Omental fat pad (tissue), 3 donors: ENCODE measurements at regions not wholly inside any gene's neighbourhood (a gene's known extent, or its start where the extent isn't known, plus 50 kb on each side); places are given as distances from the start of the nearest gene placed in this dataset.
"Not testable (repeated sequence)": the region's sequence is repeated elsewhere in the genome, so short reads cannot be mapped to it uniquely, and the experiment has no call there.

Experiments
- ATAC-seq: fragments of 150-250 bp; one replicate; pipeline ENCODE4 v1.9.1; 2016; ENCODE audit warnings: mild to moderate bottlenecking, moderate library complexity; ENCODE audit not compliant: low FRiP score
- DNase-seq: peaks from one replicate; pipeline ENCODE4 v3.0.0-alpha.2; 2019; ENCODE audit warnings: low spot score
- TF ChIP-seq, protein P1 (sequence below), 3 donors: fragments of 450-650 bp; IDR thresholded peaks; one replicate each; pipeline ENCODE4 v1.5.1; 2016 to 2017; ENCODE audit warnings: antibody characterized with exemption in 3 of 3, mild to moderate bottlenecking in 3 of 3, moderate library complexity in 2 of 3

GRCh38 chr14:35949920-35950513, 123.9 kb downstream of the BRMS1L start:
- TF ChIP-seq, protein P1, sequence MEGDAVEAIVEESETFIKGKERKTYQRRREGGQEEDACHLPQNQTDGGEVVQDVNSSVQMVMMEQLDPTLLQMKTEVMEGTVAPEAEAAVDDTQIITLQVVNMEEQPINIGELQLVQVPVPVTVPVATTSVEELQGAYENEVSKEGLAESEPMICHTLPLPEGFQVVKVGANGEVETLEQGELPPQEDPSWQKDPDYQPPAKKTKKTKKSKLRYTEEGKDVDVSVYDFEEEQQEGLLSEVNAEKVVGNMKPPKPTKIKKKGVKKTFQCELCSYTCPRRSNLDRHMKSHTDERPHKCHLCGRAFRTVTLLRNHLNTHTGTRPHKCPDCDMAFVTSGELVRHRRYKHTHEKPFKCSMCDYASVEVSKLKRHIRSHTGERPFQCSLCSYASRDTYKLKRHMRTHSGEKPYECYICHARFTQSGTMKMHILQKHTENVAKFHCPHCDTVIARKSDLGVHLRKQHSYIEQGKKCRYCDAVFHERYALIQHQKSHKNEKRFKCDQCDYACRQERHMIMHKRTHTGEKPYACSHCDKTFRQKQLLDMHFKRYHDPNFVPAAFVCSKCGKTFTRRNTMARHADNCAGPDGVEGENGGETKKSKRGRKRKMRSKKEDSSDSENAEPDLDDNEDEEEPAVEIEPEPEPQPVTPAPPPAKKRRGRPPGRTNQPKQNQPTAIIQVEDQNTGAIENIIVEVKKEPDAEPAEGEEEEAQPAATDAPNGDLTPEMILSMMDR (IDR thresholded peaks at IDR 0.05) = no peak
- DNase-seq (no peak), ATAC-seq (no peak)

DNA sequence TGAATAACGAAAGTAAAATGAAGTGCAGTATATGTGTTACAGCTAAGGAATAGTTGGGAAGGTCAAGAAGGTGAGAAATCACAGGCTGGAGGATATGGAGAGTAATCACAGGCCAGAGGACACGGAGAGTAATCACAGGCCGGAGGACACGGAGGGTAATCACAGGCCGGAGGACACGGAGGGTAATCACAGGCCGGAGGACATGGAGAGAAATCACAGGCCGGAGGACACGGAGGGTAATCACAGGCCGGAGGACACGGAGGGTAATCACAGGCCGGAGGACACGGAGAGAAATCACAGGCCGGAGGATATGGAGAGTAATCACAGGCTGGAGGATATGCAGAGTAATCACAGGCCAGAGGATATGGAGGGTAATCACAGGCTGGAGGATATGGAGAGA, 121.8 kb downstream of the BRMS1L start:
- not testable (repeated sequence) for ATAC-seq, DNase-seq

DNA sequence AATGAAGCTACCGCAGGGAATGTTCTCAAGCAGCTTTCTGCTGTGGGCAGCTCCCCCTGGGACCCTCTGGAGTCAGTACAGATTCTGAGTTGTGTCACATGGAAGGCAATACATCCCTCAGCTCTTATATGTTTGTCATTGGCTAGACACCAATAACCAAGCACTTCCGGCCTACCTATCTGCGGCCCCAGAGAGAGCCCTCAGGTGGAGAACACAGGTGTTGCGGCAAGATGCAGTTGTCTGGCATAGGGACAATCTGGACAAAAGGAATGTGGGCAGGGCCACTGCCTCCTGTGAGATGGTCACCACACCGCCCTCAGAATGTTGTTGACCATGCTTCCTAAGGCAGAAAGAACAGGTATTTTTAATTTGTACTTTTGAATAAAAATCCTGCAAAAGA, 118.7 kb downstream of the BRMS1L start:
- ATAC-seq (no peak), DNase-seq (no peak)
- TF ChIP-seq, protein P1 (IDR thresholded peaks at IDR 0.05) = no peak

GRCh38 chr14:35940291-35940690, 114.2 kb downstream of the BRMS1L start:
- no peak for ATAC-seq
- TF ChIP-seq, protein P1 (IDR thresholded peaks at IDR 0.05) = no peak
- DNase-seq = no peak

DNA sequence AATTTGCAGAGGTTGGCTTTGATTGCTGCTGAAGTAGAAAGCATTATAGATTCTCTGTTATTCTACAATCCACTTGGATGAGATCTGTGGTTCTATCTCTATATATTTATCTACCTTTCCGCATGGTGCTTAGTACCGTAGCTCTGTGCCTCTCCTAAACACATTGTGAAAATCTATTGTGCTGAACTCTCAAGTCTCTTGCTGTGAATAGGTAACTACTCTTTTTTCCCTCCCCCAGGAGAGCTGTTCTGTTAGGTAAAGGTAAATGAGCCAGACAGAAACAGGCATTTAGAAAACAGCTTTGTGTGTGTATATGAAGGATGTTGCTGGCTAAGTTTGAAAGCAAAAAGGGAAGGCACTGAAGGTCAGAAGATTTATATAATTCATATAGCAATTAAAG, 112.6 kb downstream of the BRMS1L start:
- no peak for ATAC-seq
- DNase-seq = no peak
- TF ChIP-seq, protein P1 (IDR thresholded peaks at IDR 0.05) = no peak

DNA sequence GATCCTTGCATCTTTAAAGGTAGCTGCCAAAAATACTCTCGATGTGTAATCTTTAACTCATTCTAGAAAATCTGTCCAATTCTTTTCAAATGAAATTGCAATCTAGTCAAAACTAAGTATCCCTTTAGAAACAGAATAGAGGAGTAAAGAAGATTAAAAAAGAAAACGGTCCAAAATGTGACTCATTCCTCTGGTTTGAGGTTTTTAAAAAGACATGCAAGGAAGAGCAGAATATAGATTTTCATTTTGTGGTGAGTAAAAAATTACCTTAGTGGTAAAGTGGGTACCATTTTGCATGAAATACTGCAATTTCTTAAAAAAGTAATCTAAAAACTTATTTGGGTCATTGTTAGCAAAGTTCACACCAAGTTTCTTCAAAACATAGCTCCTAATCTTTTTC, 108.4 kb downstream of the BRMS1L start:
- ATAC-seq = no peak
- no peak for DNase-seq
- TF ChIP-seq, protein P1 (IDR thresholded peaks at IDR 0.05) = no peak

- TF ChIP-seq, protein P1 (IDR thresholded peaks at IDR 0.05) = no peak
- no peak for ATAC-seq
- no peak for DNase-seq
These were observed 106.6 kb downstream of the BRMS1L start for GRCh38 chr14:35932659-35933159.
